Glomerular visceral epithelial cell (primary cell): ENCODE measurements at regions not wholly inside any gene's neighbourhood (a gene's known extent, or its start where the extent isn't known, plus 50 kb on each side); places are given as distances from the start of the nearest gene placed in this dataset.
A peak's percentile ranks its signal among the peaks of the same experiment; 100 is the strongest.
"Not testable (repeated sequence)": the region's sequence is repeated elsewhere in the genome, so short reads cannot be mapped to it uniquely, and the experiment has no call there.

Experiments
- DNase-seq: peaks from one replicate; pipeline ENCODE4 v3.0.0-alpha.2; 2016; ENCODE audit errors: extremely low spot score

- DNase-seq: not testable (repeated sequence)
These were observed 206.9 kb downstream of the NPIPB11 start for GRCh38 chr16:29199626-29200025.

GRCh38 chr16:29198731-29199521, 207.6 kb downstream of the NPIPB11 start:
- DNase-seq: no peak

- no peak for DNase-seq
These were observed 208.3 kb downstream of the NPIPB11 start for GRCh38 chr16:29198231-29198630.

GRCh38 chr16:29197494-29198100, 208.9 kb downstream of the NPIPB11 start:
- not testable (repeated sequence) for DNase-seq

- DNase-seq: not testable (repeated sequence)
These were observed 209.8 kb downstream of the NPIPB11 start for GRCh38 chr16:29196746-29197145.

- not testable (repeated sequence) for DNase-seq
These were observed 210.4 kb downstream of the LAT start for GRCh38 chr16:29195116-29195872.

DNA sequence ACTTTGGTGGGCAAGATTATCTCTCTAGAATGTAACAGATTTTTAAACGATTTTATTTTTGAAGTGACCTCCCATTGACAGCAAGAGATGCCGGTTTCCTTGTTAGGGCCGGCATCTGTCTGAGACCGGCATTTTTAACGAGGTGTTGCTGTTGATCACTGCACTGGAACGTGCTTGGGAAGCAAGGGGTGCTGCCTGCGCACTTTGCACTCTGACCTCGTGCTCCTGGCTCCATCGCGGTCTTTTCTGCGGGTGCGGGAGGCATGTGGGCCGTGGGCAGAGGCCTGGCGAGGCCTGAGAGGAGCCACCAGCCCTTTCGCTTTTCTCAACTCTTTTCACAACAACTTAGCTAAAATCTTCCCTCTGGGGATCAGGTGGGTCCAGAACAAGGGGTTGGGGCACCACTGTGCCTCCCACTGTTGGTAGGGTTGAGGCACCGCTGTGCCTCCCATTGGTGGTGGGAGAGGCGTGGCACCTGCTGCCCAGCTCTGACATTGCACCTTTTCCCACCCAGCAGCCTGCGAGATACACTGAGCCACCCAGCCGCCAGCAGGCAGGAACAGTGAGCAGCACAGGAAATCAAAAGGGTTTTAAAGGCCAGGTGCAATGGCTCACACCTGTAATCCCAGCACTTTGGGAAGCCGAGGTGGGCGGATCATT, 209.5 kb downstream of the LAT start:
- DNase-seq: not testable (repeated sequence)

GRCh38 chr16:29193634-29194033, 208.8 kb downstream of the LAT start:
- DNase-seq: not testable (repeated sequence)

GRCh38 chr16:29193248-29193574, 208.4 kb downstream of the LAT start:
- DNase-seq: not testable (repeated sequence)

GRCh38 chr16:29192329-29193247, 207.7 kb downstream of the LAT start:
- DNase-seq: no peak

DNA sequence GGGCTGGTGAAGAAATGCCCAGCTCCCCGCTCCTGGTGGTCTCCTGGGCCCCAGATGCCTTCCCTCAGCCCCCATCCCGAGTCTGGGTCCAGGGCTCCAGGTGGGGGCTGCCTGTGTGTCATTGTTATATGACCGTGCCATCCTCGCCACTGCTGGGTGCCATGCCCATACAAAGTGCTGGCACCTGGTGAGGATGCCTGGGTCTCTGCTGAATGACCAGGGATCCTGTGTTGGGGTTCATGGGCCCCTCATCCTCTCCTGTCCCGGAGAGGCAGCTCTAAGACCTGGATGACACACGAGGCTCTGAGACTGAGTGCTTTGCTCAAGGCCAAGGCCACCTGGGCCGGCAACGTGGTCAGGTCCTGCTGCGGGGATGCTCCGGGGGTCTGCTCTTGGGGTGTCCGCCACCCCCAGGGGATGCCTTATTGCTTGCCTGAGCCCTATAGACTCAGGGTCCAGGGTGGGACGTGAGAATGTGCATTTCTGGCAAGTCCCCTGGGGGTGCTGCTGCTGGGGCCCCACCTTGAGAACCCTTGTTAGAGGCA, 206.9 kb downstream of the LAT start:
- not testable (repeated sequence) for DNase-seq

DNA sequence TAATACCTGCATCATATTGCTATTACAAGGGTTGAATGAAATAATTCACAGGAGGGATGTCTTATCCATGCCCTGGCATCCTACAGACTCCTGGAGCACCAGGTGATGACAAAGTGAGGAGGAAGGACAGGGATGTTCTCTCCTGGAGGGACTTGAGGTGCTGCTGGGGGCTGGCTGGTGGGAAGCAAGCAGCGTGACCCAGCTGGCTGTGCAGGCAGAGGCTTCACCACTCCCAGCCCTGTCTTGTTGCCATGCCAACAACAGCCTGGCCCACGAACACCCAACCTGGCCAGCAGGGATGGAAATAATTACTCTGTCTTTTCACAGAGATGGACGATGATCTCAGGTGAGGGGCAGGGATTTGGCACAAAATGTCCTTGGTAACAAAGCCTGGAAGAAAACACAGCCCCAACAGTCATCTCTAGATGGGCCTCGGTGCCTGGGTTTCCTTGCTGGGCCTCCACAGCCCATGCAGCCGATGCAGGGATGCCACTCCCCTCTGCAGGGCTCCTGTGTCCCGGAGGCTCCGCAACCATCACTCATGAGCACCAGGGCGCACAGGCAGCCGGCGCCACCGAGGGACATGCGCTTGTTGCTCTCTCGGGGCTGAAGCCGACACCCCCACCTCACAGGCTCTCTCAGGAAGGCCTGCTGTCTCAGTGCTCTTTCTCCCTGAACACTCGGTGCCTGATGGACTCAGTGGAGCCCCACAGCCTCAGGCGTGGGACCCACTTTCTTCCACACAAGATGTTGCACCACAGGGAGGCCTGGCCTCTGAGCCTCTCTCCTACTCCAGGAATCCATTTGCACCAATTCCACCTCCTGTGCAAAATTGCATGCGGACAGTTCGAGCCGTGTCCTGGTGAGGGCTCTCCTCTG, 205.9 kb downstream of the LAT start:
- not testable (repeated sequence) for DNase-seq

DNA sequence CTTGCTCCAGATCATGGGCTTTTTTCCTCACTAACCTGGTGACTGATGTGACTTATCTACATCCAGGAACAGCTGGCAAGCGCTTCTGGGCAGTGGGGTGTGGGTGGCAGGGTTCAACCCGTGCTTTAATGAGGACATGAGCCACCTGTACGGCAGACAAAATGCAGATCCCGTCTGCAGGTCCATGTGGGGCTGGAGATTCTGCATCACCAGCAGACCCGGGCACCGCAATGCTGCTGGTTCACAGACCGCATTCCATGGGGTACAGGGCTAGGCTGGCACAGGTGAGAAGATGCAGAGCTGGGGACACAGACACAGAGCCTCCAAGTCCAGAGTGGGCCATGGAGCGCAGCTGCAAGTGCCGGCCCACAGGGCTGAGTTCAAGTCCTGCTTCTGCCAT, 204.0 kb downstream of the LAT start:
- not testable (repeated sequence) for DNase-seq

DNA sequence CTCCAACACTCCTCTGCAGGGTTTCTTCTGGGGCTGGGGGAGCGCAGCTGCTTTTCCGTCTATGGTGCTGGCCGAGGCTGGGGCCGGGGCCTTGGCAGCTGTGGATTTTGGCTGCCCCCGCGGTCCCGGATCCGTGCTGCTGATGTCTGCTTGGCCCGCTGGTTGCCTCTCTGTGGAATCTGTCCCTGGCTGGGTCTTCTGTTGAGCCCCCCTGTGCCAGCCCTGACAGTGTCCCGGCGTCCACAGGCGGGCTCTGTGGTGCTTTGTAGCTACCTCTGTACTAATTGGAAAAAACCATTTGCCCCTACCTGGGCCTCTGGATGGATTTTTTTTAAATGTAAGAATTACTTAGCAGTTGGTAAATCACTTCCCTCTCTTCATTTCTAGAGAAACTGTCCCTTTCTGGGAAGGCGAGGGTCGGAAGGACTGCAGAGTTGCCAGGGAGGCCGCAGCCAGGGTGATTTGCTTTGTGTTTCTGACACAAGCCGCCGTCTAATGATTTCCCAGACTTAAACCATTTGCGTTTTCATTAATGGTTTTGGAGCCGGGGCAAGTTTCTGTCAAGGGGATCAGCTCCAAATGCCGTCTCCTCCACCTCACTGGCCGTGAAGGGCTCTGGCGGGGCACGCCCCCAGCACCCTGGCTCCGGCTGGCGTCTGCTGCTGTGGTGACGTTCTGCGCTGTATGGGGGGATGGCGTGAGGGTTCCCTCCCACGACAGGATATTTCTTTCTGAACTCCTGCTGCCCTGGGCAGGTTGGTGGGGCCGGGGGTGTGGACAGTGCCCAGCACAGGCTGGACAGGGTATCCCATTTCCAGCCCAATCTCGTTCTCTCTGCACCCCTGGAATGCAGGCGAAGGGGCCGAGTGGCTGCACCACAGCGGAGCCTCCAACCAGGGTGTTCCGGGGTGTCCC, 201.7 kb downstream of the LAT start:
- DNase-seq: not testable (repeated sequence)

GRCh38 chr16:29185872-29186271, 201.0 kb downstream of the LAT start:
- DNase-seq: not testable (repeated sequence)

DNA sequence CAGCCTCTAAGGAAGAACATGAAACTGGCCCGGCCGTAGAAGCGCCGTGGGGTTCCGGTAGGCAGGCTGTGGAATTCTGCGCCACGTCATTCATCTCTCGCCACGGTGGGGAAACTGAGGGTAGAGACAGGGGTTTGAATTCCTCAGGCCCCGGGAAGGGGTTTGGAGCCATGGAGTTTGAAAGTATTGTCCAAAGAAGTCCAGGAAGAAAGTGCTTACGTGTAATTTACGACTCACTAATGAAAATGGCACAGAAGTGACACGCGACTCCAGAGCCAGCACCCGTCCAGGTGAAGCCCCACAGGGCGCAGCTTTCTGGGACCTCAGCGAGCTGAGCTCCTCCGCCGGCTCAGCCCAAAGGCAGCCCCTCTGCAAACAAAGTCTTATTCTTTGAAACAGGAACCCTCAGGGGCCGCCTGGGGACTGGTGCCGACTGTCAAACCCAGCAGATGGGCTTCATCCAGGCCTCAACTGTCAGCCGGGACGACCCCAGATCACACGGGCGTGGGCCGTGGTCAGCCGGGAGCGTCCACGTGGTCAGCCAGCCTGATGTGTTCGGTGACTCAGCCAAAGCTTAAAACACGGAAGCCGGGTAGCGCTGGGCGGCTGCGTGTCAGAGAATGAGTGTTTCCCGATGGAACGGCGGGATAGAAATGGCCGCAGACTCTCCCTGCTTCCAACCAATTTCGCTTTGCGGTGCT, 200.0 kb downstream of the LAT start:
- peak; percentile 2 for DNase-seq

DNA sequence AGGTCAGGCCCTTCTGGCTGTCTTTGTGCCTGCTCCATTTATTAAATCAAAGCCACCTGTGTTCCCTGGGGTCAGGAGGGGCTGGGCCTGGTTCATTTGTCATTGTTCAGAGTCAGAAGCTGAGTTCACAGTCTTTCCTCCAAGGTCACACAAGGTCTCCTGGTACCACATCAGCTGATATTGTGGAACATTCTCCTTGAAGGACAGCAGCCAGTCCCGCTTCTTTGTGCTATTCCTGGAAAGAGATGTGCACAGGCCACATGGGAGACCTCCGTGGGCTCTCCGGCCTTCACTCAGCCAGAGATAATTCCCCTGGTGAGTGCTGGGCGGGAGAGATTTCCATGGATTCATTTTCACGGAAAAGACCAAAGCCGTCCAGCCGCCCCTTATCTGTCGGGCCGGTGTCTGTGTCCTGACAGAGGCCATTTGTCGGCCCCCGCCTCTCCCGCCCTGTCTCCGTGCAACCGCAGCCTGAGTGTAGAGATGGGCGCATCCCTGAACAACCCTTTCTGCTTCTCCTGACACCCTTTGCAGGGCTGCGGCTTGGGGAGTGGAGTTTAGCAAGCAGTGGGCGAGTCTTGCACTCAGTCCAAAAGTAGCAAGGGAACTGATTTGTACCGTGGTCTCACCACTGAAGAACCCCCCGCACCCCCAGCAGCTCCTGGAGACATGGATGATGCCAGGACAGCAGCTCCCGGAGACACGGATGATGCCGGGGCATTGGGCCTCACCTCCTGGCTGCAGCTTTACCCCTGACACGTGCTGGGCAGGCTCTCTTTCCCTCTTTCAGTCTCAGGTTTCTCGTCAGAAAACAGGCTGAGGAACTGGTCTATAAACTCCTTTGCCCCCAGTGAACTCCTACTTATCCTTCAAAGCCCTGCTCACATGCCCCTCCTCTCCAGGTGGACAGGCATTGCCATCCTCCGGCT, 198.4 kb downstream of the LAT start:
- DNase-seq: not testable (repeated sequence)
